Fibroblast of skin of right quadriceps (primary cell): ENCODE measurements at regions not wholly inside any gene's neighbourhood (a gene's known extent, or its start where the extent isn't known, plus 50 kb on each side); places are given as distances from the start of the nearest gene placed in this dataset.
A peak's percentile ranks its signal among the peaks of the same experiment; 100 is the strongest.

Experiments
- DNase-seq: peaks from one replicate; pipeline ENCODE4 v3.0.0-alpha.2; 2013

DNA sequence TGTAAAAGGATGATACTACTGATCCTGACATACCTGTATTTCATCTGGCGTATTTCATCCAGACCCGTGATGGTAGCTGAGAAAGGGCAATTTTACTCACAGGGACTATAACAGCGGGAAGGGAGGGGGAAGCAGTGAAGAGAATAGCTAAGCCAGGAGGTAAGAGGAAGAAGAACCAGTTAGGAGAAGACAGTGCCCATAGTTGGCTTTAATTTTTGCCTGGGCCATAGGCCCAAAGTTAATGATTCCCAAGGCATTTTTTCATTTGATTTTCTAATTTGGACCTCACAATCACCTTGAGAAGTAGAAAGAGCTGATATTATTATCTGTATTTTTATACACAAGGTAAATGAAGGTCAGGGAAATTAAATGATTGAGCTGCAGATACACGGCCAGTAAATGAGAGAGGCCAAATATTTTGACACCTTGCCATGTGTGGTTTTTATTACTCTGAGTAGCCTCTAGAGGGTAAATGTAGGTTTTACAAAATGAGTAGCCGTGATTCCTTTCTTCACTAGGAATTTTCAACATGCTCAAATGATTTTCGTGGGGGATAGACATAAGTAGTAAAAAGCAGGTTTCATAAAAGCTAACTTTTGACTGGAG, 382.2 kb downstream of the FUT8 start:
- DNase-seq, result peak; percentile 3

DNA sequence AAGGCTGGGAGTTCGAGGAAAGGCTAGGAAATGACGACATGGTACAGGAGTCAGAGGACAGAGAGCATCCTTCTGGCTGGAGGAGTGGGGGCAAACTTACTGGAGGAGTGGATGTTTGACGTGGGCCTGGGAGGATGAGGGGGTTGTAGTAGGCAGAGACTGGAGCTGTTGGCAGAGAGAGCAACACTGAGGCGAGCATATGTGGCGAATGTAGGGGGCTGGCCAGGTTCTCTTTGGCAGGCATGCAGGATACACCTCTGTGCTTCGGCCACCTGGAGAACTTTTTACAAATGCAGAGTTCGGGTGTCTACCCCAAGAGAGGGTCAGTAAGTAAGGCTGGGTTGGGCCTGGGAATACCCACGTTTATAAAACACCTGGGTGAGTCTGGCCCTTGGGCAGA, 385.7 kb downstream of the FUT8 start:
- no peak for DNase-seq

GRCh38 chr14:65800694-65801093, 388.2 kb downstream of the FUT8 start:
- DNase-seq, result no peak

GRCh38 chr14:65802196-65802595, 389.7 kb downstream of the FUT8 start:
- no peak for DNase-seq

DNA sequence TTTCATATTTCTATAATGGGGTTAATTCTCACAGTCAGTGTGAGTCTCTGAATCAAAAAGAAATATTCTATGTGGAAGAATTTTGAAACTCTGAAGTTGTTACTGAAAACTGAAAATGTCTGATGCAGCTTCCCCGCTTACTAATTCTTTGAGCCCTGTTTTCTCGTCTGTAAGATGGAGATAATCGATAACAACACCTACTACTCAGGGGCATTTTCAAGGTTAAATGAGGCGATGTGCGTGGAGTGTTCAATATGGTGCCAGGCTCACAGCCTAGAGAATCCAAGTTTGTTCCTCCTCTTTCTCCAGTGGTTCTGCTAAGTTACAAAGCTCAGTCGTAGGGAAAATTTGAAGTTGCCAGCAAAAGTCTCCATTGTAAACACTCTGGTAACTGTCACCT, 391.4 kb downstream of the FUT8 start:
- no peak for DNase-seq

GRCh38 chr14:65804439-65805112, 392.0 kb downstream of the FUT8 start:
- DNase-seq, result no peak

DNA sequence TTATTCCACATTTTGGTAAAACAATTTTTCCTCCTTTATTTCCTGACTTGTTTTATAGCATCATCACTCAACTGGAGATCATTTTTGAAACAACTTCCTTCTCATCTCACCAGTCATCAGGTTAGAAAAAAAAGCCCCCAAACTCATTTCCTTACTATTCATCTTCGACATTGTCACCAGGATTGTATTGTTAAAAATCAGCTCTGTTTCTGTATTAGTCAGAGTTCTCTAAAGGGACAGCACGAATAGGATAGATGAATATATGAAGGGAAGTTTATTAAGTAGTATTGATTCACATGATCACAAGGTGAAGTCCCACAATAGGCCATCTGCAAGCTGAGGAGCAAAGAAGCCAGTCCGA, 392.6 kb downstream of the FUT8 start:
- DNase-seq, result no peak

- no peak for DNase-seq
These were observed 395.9 kb downstream of the FUT8 start for GRCh38 chr14:65808390-65808789.

DNA sequence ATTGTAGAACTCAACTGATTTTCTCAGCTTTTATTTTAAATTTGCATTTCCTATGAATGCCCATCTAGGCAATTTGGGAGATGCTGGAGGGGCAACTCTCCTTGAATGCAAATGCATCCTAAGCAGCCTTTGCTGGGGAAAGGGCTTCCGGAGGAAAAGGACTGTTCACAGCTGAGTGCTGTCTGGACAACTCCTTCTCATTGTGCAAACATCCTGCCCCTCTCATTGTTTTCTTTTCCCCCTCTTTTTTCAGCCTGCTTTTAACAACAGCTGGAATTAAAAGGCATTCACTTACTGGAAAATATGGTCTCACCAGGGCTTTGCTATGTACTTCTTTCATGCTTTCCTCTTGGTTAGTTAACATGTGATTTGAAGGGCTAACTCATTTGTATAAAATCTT, 397.8 kb downstream of the FUT8 start:
- no peak for DNase-seq

- DNase-seq, result no peak
These were observed 401.3 kb downstream of the FUT8 start for GRCh38 chr14:65813760-65814384.

DNA sequence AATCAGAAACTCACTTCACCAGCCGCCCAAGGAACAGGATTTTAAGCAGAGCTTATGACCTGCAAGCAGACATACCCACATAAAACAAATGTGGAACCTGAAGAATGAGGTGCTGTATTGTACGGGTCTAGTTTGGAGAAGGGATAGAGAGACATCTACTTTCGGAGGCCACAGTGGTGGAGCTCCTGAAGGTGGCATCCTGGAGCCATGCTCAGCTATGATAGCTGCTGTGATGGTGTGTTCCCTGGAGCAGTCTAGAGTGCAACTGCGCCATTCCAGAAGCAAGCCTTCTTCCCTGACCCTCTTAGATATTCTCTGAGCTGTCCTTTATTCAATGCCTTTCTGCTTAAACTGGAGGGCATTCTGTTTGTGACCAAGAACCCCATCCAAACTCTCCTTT, 402.6 kb downstream of the FUT8 start:
- DNase-seq, result no peak

DNA sequence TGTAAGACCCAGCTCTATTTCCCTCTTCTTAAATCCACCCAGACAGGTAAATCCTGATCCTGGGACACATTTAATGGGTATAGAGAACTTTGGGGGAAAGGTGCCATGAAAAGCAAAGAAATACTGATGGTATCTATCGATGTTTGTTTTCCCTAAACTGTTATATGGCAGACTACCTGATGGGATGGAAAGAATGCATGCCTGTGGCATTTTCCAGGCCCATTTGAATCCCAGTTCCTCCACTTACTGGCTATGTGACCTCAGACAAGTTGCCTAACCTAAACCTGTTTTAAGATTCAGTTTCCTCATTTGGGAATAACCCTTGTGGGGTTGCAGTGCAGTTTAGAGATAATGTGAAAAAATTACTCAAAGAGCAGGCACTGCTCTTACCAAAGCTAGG, 404.5 kb downstream of the FUT8 start:
- DNase-seq, result no peak

DNA sequence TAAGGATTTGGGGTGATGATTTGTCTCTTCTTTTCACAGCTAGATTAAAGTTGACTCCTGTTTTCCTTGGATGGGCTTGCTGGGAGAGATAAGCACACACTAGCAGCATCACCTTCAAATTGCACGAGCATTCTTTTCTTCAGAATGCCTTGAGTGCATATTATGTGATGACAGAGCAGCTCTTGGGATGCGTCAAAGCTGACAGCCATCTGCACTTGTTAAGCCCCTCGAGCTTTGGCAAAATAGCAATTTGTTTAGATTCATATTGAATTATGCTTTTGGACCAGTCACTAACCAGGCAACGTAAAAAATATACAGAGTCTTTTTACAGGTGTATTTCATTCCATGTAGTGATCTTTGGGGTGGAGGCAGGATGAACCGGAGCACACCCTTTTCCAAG, 407.0 kb downstream of the FUT8 start:
- DNase-seq, result no peak

DNA sequence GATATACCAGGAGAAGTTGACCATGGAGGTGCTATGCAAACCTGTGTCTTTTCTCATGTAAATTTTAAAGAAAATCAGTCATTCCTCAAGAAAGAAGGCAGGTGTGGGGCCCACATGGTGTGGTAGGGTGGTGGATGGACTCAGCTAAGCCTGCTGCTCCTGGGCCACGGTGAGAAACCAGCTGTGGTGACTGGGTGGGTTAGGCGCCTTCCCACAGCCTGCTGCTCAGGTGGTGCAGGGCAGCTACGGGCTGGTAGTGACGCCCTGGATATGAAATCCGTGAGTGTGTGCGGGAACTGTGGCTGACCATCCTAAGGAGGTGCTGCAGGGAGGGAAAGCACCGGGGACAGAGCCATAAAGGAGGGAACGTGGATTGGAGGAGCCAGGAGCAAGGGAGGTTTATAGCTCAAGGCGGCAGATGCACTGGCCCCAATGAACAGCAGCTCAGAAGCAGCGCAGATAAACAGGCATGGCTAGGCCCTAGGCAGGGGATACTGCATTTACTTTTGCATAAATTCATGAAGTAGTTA, 408.8 kb downstream of the FUT8 start:
- DNase-seq, result no peak

GRCh38 chr14:65824285-65824977, 411.9 kb downstream of the FUT8 start:
- peak; percentile 59 for DNase-seq

DNA sequence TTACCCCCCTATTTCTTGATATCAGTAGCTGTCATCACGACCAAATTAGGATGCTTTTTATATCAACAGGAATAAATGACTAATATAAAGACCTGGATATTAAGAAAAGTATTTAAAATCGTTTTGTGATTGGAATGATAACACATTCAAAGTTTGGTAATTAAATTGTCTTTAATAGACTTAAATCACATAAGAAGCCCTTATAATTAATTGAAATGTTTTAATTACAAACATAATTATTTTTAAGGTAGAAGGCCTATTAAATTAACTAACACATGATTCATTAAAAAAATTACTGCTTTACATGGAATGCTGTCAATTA, 412.4 kb downstream of the FUT8 start:
- DNase-seq, result no peak

GRCh38 chr14:65826946-65827345, 414.4 kb downstream of the FUT8 start:
- DNase-seq, result no peak

- no peak for DNase-seq
These were observed 415.0 kb downstream of the FUT8 start for GRCh38 chr14:65827520-65827919.

- DNase-seq, result no peak
These were observed 415.9 kb downstream of the FUT8 start for GRCh38 chr14:65828396-65828795.

- peak; percentile 7 for DNase-seq
These were observed 420.1 kb downstream of the FUT8 start for GRCh38 chr14:65832431-65833266.

- no peak for DNase-seq
These were observed 420.8 kb downstream of the FUT8 start for GRCh38 chr14:65833267-65833880.

DNA sequence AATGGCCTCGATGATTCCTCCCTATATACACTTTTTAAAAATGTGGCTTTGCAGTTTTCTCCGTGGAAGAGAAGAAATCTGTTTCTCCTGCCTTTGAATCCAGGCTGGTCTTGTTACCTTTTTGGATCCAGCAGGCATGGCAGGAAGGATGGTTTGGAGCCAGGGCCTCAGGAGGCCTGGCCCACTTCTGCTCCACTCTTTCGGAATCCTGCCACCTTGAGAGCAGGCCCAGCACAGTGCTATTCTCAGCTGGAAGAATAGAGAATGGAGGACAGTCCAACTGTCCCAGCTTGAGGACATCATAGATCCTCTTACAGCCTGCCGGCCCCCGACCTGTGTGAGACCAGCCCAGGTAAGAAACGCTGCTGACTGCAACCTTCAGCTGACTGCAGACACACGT, 421.5 kb downstream of the FUT8 start:
- no peak for DNase-seq

- DNase-seq, result no peak
These were observed 422.3 kb downstream of the FUT8 start for GRCh38 chr14:65834812-65835211.
